H9 (cell line): ENCODE measurements at regions not wholly inside any gene's neighbourhood (a gene's known extent, or its start where the extent isn't known, plus 50 kb on each side); places are given as distances from the start of the nearest gene placed in this dataset.

Experiments
- DNase-seq: peaks from one replicate; pipeline ENCODE4 v3.0.0-alpha.2; 2017
- H2AFZ ChIP-seq: one replicate; pipeline ENCODE4 v1.6.1; 2013; ENCODE audit warnings: mild to moderate bottlenecking, low read length, control low read depth, moderate library complexity
- H2AK5ac ChIP-seq: 2 replicates; pipeline ENCODE4 v1.6.1; 2013; ENCODE audit warnings: low read length, control low read depth, mixed read lengths; ENCODE audit not compliant: insufficient read length
- H2BK120ac ChIP-seq: one replicate; pipeline ENCODE4 v1.6.1; 2013; ENCODE audit warnings: low read depth, mild to moderate bottlenecking, low read length, control low read depth, inconsistent platforms; ENCODE audit not compliant: poor library complexity, severe bottlenecking
- H2BK12ac ChIP-seq: 2 replicates; pipeline ENCODE4 v1.6.1; 2013; ENCODE audit warnings: low read length, control low read depth, mixed read lengths, low read depth; ENCODE audit not compliant: insufficient read length
- H2BK15ac ChIP-seq: 2 replicates; pipeline ENCODE4 v1.6.1; 2013; ENCODE audit warnings: low read depth, low read length, control low read depth
- H2BK20ac ChIP-seq: one replicate; pipeline ENCODE4 v1.6.1; 2013; ENCODE audit warnings: low read depth, mild to moderate bottlenecking, low read length, control low read depth, inconsistent platforms; ENCODE audit not compliant: poor library complexity, severe bottlenecking
- H2BK5ac ChIP-seq: 2 replicates; pipeline ENCODE4 v1.6.1; 2013; ENCODE audit warnings: low read length, control low read depth, mixed read lengths; ENCODE audit not compliant: insufficient read length
- H3K14ac ChIP-seq: 2 replicates; pipeline ENCODE4 v1.6.1; 2013; ENCODE audit warnings: low read length, control low read depth; ENCODE audit not compliant: insufficient read depth
- H3K18ac ChIP-seq: 2 replicates; pipeline ENCODE4 v1.6.1; 2013; ENCODE audit warnings: low read depth, mild to moderate bottlenecking, mixed read lengths, low read length, control low read depth; ENCODE audit not compliant: insufficient read length
- H3K23ac ChIP-seq: 2 replicates; pipeline ENCODE4 v1.6.1; 2013; ENCODE audit warnings: low read length, control low read depth, mixed read lengths, low read depth; ENCODE audit not compliant: insufficient read length
- H3K23me2 ChIP-seq: 2 replicates; pipeline ENCODE4 v1.6.1; 2013; ENCODE audit warnings: low read depth, mild to moderate bottlenecking, mixed read lengths, low read length, control low read depth; ENCODE audit not compliant: insufficient read length, poor library complexity, severe bottlenecking
- H3K27ac ChIP-seq: 2 replicates; pipeline ENCODE4 v1.5.1; 2013; ENCODE audit warnings: low read length, control low read depth, mixed read lengths, low read depth; ENCODE audit not compliant: insufficient read length
- H3K27me3 ChIP-seq: 2 replicates; pipeline ENCODE4 v1.6.1; 2013; ENCODE audit warnings: low read length, control low read depth, inconsistent platforms; ENCODE audit not compliant: insufficient read depth
- H3K4ac ChIP-seq: 2 replicates; pipeline ENCODE4 v1.6.1; 2013; ENCODE audit warnings: low read depth, mild to moderate bottlenecking, control low read depth, inconsistent platforms, low read length, moderate library complexity
- H3K4me1 ChIP-seq: 2 replicates; pipeline ENCODE4 v1.6.1; 2013; ENCODE audit warnings: low read length, control low read depth, inconsistent platforms; ENCODE audit not compliant: insufficient read depth
- H3K4me2 ChIP-seq: 2 replicates; pipeline ENCODE4 v1.6.1; 2013; ENCODE audit warnings: low read length, control low read depth, mixed read lengths; ENCODE audit not compliant: insufficient read length, insufficient read depth
- H3K56ac ChIP-seq: 2 replicates; pipeline ENCODE4 v1.6.1; 2013; ENCODE audit warnings: low read depth, mild to moderate bottlenecking, mixed read lengths, low read length, control low read depth; ENCODE audit not compliant: insufficient read length
- H3K79me1 ChIP-seq: 2 replicates; pipeline ENCODE4 v1.6.1; 2013; ENCODE audit warnings: low read depth, mild to moderate bottlenecking, moderate library complexity, low read length, control low read depth, inconsistent platforms; ENCODE audit not compliant: insufficient read depth, poor library complexity, severe bottlenecking
- H3K79me2 ChIP-seq: 2 replicates; pipeline ENCODE4 v1.6.1; 2013; ENCODE audit warnings: low read length, control low read depth, inconsistent platforms; ENCODE audit not compliant: insufficient read depth
- H3K9ac ChIP-seq: 2 replicates; pipeline ENCODE4 v1.6.1; 2013; ENCODE audit warnings: low read length, control low read depth, mixed read lengths; ENCODE audit not compliant: insufficient read length; ENCODE audit errors: extremely low read depth
- H3K9me3 ChIP-seq: one replicate; pipeline ENCODE4 v1.6.1; 2013; ENCODE audit warnings: low read depth, low read length, inconsistent platforms; ENCODE audit not compliant: control insufficient read depth
- H3T11ph ChIP-seq: one replicate; pipeline ENCODE4 v1.6.1; 2013; ENCODE audit warnings: mild to moderate bottlenecking, low read length, control low read depth, inconsistent platforms
- H4K20me1 ChIP-seq: one replicate; pipeline ENCODE4 v1.6.1; 2013; ENCODE audit not compliant: control insufficient read depth, insufficient read length, insufficient read depth
- H4K5ac ChIP-seq: 2 replicates; pipeline ENCODE4 v1.6.1; 2013; ENCODE audit warnings: low read depth, mild to moderate bottlenecking, mixed read lengths, low read length, control low read depth; ENCODE audit not compliant: insufficient read length
- H4K8ac ChIP-seq: replicated peaks from 2 replicates; pipeline ENCODE4 v1.6.1; 2013; ENCODE audit warnings: low read length, control low read depth, mixed read lengths, low read depth; ENCODE audit not compliant: insufficient read length
- H4K91ac ChIP-seq: 2 replicates; pipeline ENCODE4 v1.6.1; 2013; ENCODE audit warnings: low read depth, mild to moderate bottlenecking, moderate library complexity, mixed read lengths, low read length, control low read depth; ENCODE audit not compliant: insufficient read length
- H3K27ac Mint-ChIP-seq, 3 experiments: 2 replicates in 2 of 3; 3 replicates in 1 of 3; pipeline ENCODE4 v1.8.0; 2020 to 2021; ENCODE audit warnings: mixed read lengths in 3 of 3, mild to moderate bottlenecking in 1 of 3, moderate library complexity in 1 of 3
- H3K27me3 Mint-ChIP-seq: 2 replicates; pipeline ENCODE4 v1.8.0; 2021; ENCODE audit warnings: low read depth, mild to moderate bottlenecking, moderate library complexity, mixed read lengths
- H3K36me3 Mint-ChIP-seq, 3 experiments: 2 replicates in 2 of 3; 3 replicates in 1 of 3; pipeline ENCODE4 v1.8.0; 2020 to 2021; ENCODE audit warnings: low read depth in 3 of 3, mixed read lengths in 3 of 3; ENCODE audit not compliant: insufficient read depth in 1 of 3
- H3K4me1 Mint-ChIP-seq, 2 experiments: 2 replicates each; pipeline ENCODE4 v1.8.0; 2020; ENCODE audit warnings: mixed read lengths in 2 of 2
- H3K4me3 Mint-ChIP-seq, 2 experiments: 2 replicates in 1 of 2; 3 replicates in 1 of 2; pipeline ENCODE4 v1.8.0; 2020 to 2021; ENCODE audit warnings: mild to moderate bottlenecking in 2 of 2, mixed read lengths in 2 of 2, moderate library complexity in 1 of 2
- H3K9me3 Mint-ChIP-seq, 2 experiments: 2 replicates in 1 of 2; 3 replicates in 1 of 2; pipeline ENCODE4 v1.8.0; 2020; ENCODE audit warnings: mild to moderate bottlenecking in 2 of 2, mixed read lengths in 2 of 2, moderate library complexity in 1 of 2
- CTCF ChIP-seq: fragments of 200-600 bp; sonication (generic); conservative IDR thresholded peaks from 3 replicates; pipeline ENCODE4 v1.8.0; 2021; ENCODE audit warnings: antibody characterized with exemption, mild to moderate bottlenecking
- whole genome bisulfite sequencing: extraction: QIAGEN DNeasy Blood & Tissue Kit; methylation state at CpG from one replicate; pipeline ENCODE4 v1.1.7; 2013; ENCODE audit warnings: missing lambda C conversion rate, low lambda C conversion rate, mixed read lengths; ENCODE audit not compliant: insufficient read length; ENCODE audit errors: extremely low coverage; 5-methylcytosine and 5-hydroxymethylcytosine counted together

GRCh38 chr2:215799194-215799593 lies 214.2 kb downstream of the MREG start:
- Histone ChIP-seq H3K79me1 (no peaks in the 10 kb centered on the region), H3K9ac (no peak overlapping the region), H3K4ac (no peak overlapping the region), H4K8ac (no peak overlapping the region), H3T11ph (no peak overlapping the region), H2AK5ac (no peak overlapping the region), H3K4me2 (no peak overlapping the region), H3K56ac (no peak overlapping the region), H3K23me2 (no peaks in the 10 kb centered on the region), H3K27ac (no peak overlapping the region), H3K14ac (no peak overlapping the region), H2AFZ (no peak overlapping the region), H2BK20ac (no peak overlapping the region), H2BK120ac (no peak overlapping the region), H3K4me1 (no peaks in the 10 kb centered on the region), H4K91ac (no peak overlapping the region), H4K5ac (no peak overlapping the region), H2BK12ac (no peak overlapping the region), H3K9me3 (no peaks in the 10 kb centered on the region), H3K23ac (no peak overlapping the region), H2BK15ac (no peak overlapping the region), H3K27me3 (no peaks in the 10 kb centered on the region), H3K79me2 (no peaks in the 10 kb centered on the region), H2BK5ac (no peak overlapping the region), H3K18ac (no peak overlapping the region), H4K20me1 (no peaks in the 10 kb centered on the region)
- DNase-seq = no peak
- H3K27me3 Mint-ChIP-seq = no peaks in the 10 kb centered on the region
- H3K4me1 Mint-ChIP-seq = peaks cover 8% of the 10 kb centered on the region in 2 experiments
- WGBS = no CpG with 5 or more reads among the region's 1 CpG
- peaks cover 0 to 3% of the 10 kb centered on the region in 2 experiments; a peak in 1 of 5 replicates for H3K9me3 Mint-ChIP-seq
- no peak overlapping the region for H3K4me3 Mint-ChIP-seq
- H3K36me3 Mint-ChIP-seq = peaks cover 0 to 3% (median 0%) of the 10 kb centered on the region in 3 experiments; a peak in 3 of 7 replicates
- TF ChIP-seq CTCF = no peak
- no peak overlapping the region for H3K27ac Mint-ChIP-seq
